Motor neuron (in vitro differentiated cells): ENCODE measurements at regions not wholly inside any gene's neighbourhood (a gene's known extent, or its start where the extent isn't known, plus 50 kb on each side); places are given as distances from the start of the nearest gene placed in this dataset.
A peak's percentile ranks its signal among the peaks of the same experiment; 100 is the strongest.

Experiments
- ATAC-seq, 8 experiments: fragments of 200-7000 bp; cut with Tn5 transposase; replicated peaks in 6 of 8; 2 replicates each; pipeline ENCODE4 v1.8.0; 2021; ENCODE audit warnings: mild to moderate bottlenecking in 8 of 8, moderate library complexity in 8 of 8
- H3K27ac ChIP-seq, 2 donors: fragments of 250-450 bp; sonication (Bioruptor Pico); 2 replicates each; pipeline ENCODE4 v1.9.0; 2021; ENCODE audit warnings: antibody characterized with exemption in 2 of 2, mild to moderate bottlenecking in 2 of 2, moderate library complexity in 1 of 2
- H3K4me1 ChIP-seq, 2 donors: fragments of 250-450 bp; sonication (Bioruptor Pico); replicated peaks in 1 of 2; 2 replicates each; pipeline ENCODE4 v1.6.1; 2021; ENCODE audit warnings: antibody characterized with exemption in 2 of 2, mild to moderate bottlenecking in 2 of 2, moderate library complexity in 1 of 2
- H3K4me3 ChIP-seq, 5 donors: fragments of 250-450 bp; sonication (Bioruptor Pico); 2 replicates each; pipeline ENCODE4 v1.9.0; 2021; ENCODE audit warnings: antibody characterized with exemption in 5 of 5, mild to moderate bottlenecking in 5 of 5, moderate library complexity in 4 of 5
- WGBS, 10 experiments: fragments of 450-650 bp; shearing (Covaris generic); methylation state at CpG; one replicate each; pipeline ENCODE4 v1.0.0; 2022; 5-methylcytosine and 5-hydroxymethylcytosine counted together
- in situ Hi-C, 9 experiments: fragments of 400-800 bp; cut with MboI; loops; one replicate each; pipeline ENCODE4 v1.15.0; 2021; ENCODE audit warnings: low sequenced_read_pairs in 9 of 9, low pct_unique_long_range_greater_than_20kb in 2 of 9; ENCODE audit not compliant: unreplicated experiment in 9 of 9

DNA sequence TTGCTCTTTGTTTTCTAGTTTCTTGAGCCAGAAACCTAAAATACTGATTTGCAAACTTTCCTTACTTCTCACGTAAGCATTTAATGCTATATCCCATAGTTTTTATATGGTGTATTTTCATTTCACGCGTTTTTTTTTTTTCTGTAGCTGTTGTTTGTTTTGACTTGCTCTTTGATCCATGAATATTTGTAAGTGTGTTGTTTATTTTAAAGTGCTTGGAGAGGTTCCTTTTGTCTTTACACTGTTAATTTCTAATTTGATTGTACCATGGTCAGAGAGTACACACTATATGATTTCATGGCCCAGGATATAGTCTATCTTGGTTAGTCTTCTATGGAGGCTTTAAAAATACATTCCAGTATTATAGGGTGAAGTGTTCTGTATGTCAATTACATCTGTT lies 84.8 kb upstream of the RNF217 start:
- in situ Hi-C loops: loop anchor here in 4 of 9 experiments (10.0 to 25.0 kb wide), 2 partner anchors 235 to 237 kb away; no protein-coding TSS in a partner anchor
- Histone ChIP-seq H3K4me3 (no peak overlapping the region), H3K4me1 (peaks cover 0 to 3% of the 10 kb centered on the region in 2 donors), H3K27ac (no peak overlapping the region)
- no peak for ATAC-seq
- 52 to 68% (median 65%) methylated on average over 3 of the region's 3 CpGs for WGBS, 10 experiments

DNA sequence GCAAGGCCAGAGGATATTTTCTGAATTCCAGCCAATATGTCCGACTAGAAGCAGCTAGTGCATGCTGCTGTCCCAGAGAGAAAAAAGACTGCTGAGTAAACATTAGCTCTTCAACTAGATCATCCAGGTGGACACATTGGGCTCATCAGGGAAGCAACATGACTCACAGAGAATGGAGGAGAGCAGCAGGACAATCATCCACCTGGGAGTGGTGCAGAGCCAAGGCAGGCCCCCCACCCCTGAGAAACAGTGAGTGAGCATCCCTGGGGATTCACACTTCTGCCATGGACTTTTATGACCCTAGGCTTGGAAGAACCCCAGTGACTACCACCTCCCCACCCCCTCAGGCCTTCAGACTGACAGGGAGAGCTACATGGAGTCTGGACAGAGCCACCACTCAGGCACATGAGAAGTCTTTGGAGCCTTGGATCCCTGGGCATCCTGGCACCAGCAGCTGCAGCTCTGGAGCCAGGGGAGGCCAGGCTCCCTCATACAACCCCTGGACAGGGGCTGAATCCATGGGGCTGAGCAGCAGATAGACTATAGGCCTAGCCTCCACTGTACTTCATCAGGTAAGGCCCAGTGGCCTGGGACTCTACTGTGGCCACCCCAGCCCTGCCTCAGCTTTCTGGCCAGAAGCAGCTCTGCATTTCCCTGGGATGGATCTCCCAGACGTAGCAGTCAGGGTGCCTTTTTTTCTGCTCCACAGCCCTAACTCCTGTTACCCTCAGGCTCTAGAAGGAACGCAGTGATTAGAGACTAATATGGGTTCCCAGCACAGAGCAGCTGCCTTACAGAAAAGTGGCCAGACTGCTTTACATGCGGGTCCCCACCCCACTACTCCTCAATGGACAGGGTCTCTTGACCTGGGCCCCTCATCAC lies 82.9 kb upstream of the RNF217 start:
- ATAC-seq: no peak

DNA sequence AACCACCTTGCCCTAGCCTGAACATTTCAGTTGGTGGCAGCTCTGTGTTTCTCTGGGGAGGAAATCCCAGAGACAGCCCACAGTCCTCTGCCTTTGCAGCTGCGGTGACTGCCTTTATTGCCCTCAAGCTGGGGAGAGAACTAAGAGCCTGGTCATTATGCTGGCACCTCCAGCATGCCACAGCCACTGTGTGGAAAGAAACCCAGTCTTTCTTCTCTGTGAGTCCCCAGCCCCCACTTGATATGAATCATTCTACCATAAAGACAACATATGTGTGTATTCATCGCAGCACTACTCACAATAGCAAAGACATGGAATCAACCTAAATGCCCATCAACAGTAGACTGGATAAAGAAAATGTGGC lies 82.3 kb upstream of the RNF217 start:
- no peak for ATAC-seq
- Histone ChIP-seq H3K4me3 (no peak overlapping the region), H3K4me1 (peaks cover 0 to 10% of the 10 kb centered on the region in 2 donors), H3K27ac (no peak overlapping the region)
- in situ Hi-C loops: loop anchor here in 4 of 9 experiments (10.0 to 25.0 kb wide), 2 partner anchors 232 to 235 kb away; no protein-coding TSS in a partner anchor
- WGBS, 10 experiments: 60 to 100% (median 100%) methylated on average over 1 to 2 of the region's 2 CpGs; no CpG with 5 or more reads in 4 of the 10 experiments

More for the DNA sequence above, 82.9 kb upstream of the RNF217 start:
- 50 to 100% (median 94%) methylated on average over 1 to 2 of the region's 4 CpGs; no CpG with 5 or more reads in 2 of the 10 experiments for WGBS, 10 experiments
- in situ Hi-C loops: loop anchor here in 4 of 9 experiments (10.0 to 25.0 kb wide), 2 partner anchors 233 to 235 kb away; no protein-coding TSS in a partner anchor
- no peak overlapping the region for H3K27ac ChIP-seq
- H3K4me1 ChIP-seq: peaks cover 0 to 10% of the 10 kb centered on the region in 2 donors
- H3K4me3 ChIP-seq: no peak overlapping the region

DNA sequence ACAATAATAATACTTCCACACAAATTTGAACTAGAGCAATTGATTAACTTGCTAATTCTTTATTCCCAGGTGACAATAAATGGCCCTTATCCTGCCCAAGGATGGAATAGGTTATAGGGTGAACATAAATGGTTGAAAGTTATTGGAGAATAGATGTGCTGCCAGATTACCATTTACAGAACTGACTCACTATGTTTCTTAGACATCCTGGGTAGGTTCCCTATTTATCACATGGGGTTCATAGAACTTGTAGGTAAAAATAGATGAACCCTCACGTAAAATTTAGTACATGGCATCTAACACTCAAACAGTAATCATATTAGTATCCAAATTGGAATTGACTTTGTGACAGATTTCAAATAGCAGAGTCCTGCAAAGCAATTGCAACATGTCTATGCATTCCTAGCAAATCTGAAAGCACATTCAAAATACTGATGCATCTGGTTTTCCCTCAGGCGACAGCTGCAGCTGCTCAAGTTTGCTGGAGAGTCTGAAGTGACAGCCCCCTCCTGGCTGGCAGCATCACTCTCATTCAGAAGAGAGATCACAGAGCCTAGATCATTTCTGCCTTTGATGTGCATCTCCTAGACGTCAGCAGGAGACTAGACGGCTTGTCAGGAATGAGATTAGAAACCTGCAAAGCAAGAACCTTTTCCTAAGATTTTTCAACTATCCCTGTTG lies 80.2 kb upstream of the RNF217 start:
- ATAC-seq: peak in 4 of 8 experiments; percentile 27 to 96 (median 92)
- no peak overlapping the region for H3K27ac ChIP-seq
- no peak overlapping the region for H3K4me3 ChIP-seq
- 0 to 43% (median 11%) methylated on average over 1 to 4 of the region's 4 CpGs; no CpG with 5 or more reads in 1 of the 10 experiments for WGBS, 10 experiments
- peaks cover 0 to 10% of the 10 kb centered on the region in 2 donors for H3K4me1 ChIP-seq
- in situ Hi-C loops: loop anchor here in 1 of 9 experiments (25.0 kb wide), 1 partner anchor 230 kb away; no protein-coding TSS in a partner anchor

DNA sequence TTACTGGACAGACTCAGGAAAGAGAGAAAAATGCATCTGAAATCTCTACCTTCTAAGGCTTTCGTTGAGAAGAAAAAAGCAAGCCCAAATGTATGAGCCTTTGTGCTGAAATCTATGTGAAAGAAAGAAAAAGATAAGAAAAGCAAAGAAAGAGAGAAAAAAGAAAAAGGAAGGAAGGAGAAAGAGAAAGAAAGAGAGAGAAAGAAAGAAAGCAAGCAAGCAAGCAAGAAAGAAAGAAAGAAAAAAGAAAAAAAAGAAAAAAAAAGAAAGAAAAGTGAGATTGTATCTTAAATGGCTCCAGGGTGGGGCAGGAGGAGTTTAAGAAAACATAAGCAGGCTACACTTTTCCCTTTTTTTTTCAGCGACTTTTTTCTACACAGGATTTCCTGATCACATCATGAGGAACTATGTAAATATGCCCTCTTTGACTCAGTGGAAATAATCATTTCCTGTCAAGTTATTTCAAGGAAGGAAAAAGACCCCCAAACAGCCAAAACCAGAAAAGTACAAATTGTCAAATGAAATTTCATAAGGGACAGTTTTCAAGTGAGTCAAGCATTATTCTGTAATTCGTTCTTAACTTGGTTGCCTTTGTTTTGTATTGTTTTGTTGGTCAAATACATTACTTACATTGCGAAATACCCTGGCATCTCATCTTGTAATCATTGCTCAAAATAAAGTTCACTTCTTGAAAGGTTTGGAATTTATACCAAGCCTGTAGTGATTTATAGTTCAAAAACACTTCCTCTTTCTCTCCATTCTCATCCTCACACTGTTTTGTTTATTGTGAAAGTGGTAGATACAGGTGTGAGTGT lies 79.5 kb upstream of the RNF217 start:
- peak in 2 of 8 experiments; percentile 38 to 45 for ATAC-seq
- in situ Hi-C loops: loop anchor here in 1 of 9 experiments (25.0 kb wide), 1 partner anchor 230 kb away; no protein-coding TSS in a partner anchor
- Histone ChIP-seq H3K4me3 (no peak overlapping the region), H3K27ac (no peak overlapping the region), H3K4me1 (peaks cover 0 to 10% of the 10 kb centered on the region in 2 donors)
- WGBS, 10 experiments: 8 to 74% (median 40%) methylated on average over 2 to 4 of the region's 4 CpGs

DNA sequence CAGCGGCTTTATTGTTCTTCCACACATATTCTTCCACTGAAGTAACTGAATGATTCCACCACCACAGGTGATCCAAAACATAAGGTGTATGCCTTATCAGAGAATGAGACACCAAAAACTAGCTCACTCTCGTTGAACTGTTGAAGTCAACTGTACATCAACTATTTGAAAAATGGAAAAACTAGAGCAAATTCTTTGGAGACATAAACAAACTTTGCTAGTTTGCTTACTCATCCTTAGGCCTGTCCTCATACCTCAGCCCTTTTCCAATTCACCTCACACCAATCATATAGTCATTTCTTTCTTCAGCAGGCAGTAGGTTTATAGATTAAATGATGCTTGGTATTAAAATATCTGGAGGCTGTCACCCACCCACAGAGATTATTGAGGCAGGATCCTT lies 77.1 kb upstream of the RNF217 start:
- Histone ChIP-seq H3K4me3 (no peak overlapping the region), H3K4me1 (peaks cover 0 to 17% of the 10 kb centered on the region in 2 donors), H3K27ac (no peak overlapping the region)
- no peak for ATAC-seq
- WGBS, 10 experiments: 56 to 100% (median 83%) methylated on average over 1 to 2 of the region's 2 CpGs; no CpG with 5 or more reads in 1 of the 10 experiments
- in situ Hi-C loops: loop anchor here in 1 of 9 experiments (25.0 kb wide), 1 partner anchor 227 kb away; no protein-coding TSS in a partner anchor

DNA sequence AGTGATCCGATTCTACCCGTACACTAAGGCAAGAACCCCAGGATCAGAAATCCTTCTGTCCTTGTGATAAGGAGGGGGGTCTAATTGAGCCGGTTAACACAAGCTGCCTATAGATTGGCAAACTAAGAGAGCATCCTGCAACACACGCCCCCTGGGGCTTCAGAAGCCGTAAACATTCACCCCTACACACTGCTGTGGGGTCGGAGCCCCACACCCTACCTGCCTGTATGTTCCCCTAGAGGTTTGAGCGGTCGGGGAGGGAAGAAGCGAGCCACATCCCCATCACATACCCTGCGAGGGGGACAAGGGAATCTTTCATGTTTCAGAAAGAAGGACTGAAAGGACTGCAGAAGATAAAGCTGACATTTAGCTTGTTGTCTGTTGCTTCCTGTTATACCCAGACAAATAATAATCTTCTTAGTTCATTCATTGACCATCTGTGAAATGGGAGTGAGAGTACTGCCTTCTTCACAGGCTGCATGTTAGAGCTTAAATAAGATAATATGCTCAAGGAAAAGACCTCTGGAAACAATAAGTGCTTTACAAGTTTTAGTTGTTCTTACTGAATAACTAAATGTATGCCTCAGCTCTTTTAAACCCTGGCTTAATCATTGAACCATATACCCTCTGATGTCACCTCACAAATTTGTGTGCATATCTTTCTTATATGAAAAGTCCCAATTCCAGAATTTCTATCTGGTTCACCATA lies 74.2 kb upstream of the RNF217 start:
- WGBS, 10 experiments: 61 to 90% (median 74%) methylated on average over 2 to 6 of the region's 10 CpGs; no CpG with 5 or more reads in 5 of the 10 experiments
- Histone ChIP-seq H3K4me3 (no peak overlapping the region), H3K4me1 (peaks cover 0 to 14% of the 10 kb centered on the region in 2 donors), H3K27ac (no peak overlapping the region)
- in situ Hi-C loops: loop anchor here in 1 of 9 experiments (25.0 kb wide), 1 partner anchor 224 kb away; no protein-coding TSS in a partner anchor
- no peak for ATAC-seq

DNA sequence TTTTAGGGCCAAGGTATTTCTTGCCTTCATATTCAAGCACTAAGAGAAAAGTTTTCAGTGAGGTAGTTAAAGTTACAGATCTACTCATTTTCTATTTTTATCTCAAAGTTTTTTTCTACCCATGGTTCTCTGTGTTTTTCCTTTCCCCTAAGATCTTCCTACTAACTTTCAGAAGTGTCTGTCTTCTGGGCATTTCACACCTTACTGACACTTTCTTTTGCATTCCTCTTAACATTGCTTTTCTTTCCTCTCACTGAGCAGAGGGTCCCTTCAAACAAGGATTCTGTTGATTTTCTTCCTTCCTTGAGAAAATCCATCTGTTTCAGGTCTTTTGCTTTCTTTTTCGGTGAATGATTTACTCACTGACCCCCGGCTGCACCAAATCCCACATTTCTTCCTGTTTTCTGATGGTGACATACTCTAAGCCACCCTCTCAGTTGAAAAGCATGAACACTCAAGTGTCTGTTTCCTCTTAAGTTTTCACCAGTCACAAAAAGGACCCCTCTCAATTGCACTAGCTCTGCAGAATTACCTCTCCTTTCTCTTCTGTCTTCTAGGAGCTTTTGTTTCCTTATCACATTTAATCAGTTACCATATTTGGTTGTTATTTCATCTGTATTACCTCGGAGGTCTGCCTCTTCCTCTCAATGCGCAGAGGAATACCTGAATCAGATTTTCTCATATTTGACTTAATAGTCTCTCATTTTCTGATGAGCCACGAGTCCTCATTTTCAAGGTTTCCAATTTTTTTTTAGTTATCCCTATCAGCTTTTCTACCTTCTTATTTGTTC lies 73.5 kb upstream of the RNF217 start:
- H3K4me1 ChIP-seq: peaks cover 0 to 12% of the 10 kb centered on the region in 2 donors
- H3K4me3 ChIP-seq: no peak overlapping the region
- H3K27ac ChIP-seq: no peak overlapping the region
- 18 to 100% (median 36%) methylated on average over 1 to 5 of the region's 5 CpGs; no CpG with 5 or more reads in 1 of the 10 experiments for WGBS, 10 experiments
- in situ Hi-C loops: loop anchor here in 1 of 9 experiments (25.0 kb wide), 1 partner anchor 224 kb away; no protein-coding TSS in a partner anchor
- no peak for ATAC-seq

DNA sequence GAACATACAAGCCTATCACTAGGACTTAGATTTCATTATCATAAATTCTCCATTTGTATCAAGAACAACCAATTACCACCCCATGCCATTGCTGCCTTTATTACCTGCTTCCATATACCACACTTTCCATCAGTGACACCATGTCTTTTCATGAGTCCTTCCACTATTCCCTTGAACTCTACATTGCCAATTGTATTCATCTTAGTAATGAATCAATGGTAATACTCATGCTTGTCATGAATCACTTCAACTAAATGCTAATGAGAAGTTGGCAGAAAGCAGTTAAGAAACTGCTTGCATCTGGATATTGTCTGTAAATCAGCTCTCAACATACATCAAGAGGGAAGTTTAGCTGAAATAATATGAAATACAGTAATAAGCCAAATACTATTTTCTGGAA lies 61.2 kb upstream of the RNF217 start:
- Histone ChIP-seq H3K4me3 (no peak overlapping the region), H3K27ac (no peak overlapping the region), H3K4me1 (peaks cover 0 to 7% of the 10 kb centered on the region in 2 donors)
- in situ Hi-C loops: no loop called here
- ATAC-seq: peak in 7 of 8 experiments; percentile 48 to 87 (median 69)

DNA sequence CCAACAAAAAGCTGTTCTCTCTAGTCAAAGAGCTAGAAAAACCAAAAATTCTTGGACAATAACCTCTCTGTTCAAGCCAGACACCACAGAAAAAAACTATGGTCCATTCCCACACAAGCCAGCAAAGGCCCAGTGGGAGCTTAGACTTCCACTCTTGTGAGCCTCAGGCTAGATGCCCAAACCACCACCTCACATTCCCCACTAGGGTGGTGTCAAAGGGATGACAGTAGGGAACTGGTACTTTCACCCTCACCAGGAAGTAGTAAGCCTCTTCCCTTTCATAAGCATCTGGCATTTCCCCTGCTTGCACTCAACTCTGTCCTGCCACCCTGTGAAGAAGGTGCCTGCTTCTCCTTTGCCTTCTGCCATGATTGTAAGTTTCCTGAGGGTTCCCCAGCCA lies 58.4 kb upstream of the RNF217 start:
- no peak overlapping the region for H3K27ac ChIP-seq
- in situ Hi-C loops: no loop called here
- no peak overlapping the region for H3K4me3 ChIP-seq
- no peak for ATAC-seq
- peaks cover 0 to 7% of the 10 kb centered on the region in 2 donors for H3K4me1 ChIP-seq

DNA sequence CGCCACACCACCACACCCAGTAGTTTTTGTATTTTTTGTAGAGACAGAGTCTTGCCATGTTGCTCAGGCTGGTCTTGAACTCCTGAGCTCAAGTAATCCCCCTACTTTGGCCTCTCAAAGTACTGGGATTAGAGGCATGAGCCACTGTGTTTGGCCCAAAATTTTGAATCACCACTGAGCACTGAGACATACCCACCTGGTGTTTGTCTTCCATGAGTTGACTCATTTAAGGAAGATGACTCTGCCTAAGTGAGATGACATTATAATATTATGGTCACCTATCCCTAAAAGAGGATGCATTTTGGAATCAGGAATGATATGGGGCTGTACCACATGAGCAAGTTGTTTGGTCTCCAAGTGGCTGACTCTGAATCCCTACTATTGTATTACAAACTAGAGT lies 54.6 kb upstream of the RNF217 start:
- no peak for ATAC-seq
- no peaks in the 10 kb centered on the region for H3K4me1 ChIP-seq
- in situ Hi-C loops: no loop called here
- 80 to 100% (median 100%) methylated on average over 1 of the region's 1 CpG; no CpG with 5 or more reads in 6 of the 10 experiments for WGBS, 10 experiments
- H3K4me3 ChIP-seq: no peak overlapping the region
- no peak overlapping the region for H3K27ac ChIP-seq
